ENCODE measurements at regions not wholly inside any gene's neighbourhood (a gene's known extent, or its start where the extent isn't known, plus 50 kb on each side); places are given as distances from the start of the nearest gene placed in this dataset.
"Not testable (repeated sequence)": the region's sequence is repeated elsewhere in the genome, so short reads cannot be mapped to it uniquely, and the experiment has no call there.

- no peak for DNase-seq (ENCODE audit: low read depth in 2 of 2)
These were observed 57.9 kb downstream of the GPR101 start for GRCh38 chrX:136975684-136976470.

GRCh38 chrX:136967966-136968365 is 65.8 kb downstream of the GPR101 start:
- no peak for DNase-seq (ENCODE audit: low read depth in 2 of 2)

DNA sequence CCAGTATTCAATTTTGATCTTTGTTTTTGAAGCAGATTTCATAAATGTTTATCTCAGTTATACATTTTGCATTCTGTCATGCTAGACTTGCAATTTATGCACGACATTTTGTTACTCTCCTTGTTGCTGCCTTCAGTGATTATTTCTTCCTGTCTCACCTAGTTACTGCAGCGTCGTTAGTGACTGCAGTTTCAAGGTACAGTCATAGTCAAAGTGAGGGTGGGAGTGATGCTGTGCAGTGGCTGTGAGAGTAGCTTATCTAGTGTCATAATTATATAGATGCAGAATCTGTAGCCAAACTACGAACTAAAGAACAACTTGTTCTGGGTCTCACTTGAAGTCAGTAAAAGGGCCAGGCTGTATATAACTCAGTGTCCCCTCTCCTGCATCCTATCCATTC is 69.8 kb downstream of the GPR101 start:
- no peak for DNase-seq (ENCODE audit: low read depth in 2 of 2)

DNA sequence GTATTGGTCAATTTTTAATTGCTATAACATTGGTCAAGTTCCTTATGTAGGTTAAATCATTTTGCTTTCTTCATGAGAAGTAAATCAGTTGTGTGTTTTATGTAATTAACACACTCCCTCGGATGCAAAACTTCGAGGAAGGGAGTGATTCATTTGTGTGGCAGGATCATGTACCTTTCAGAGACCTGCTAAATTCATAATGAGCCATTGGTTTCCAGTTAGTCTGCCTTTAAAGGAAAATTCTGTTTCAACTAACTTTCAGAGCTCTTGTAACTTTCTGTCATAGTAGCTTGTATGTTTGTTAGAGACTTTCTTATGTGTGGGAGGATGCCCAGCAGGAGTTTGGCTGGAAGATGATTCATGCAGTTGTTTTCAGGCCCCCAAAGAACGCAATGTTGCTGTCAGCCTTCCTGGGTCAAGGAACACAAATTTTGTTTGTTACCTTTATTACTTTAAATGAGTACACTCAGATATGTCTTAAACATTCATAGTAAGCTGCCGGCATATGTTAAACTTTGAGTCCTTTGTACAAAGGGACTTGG is 72.1 kb downstream of the GPR101 start:
- DNase-seq (ENCODE audit: low read depth in 2 of 2) = no peak

DNA sequence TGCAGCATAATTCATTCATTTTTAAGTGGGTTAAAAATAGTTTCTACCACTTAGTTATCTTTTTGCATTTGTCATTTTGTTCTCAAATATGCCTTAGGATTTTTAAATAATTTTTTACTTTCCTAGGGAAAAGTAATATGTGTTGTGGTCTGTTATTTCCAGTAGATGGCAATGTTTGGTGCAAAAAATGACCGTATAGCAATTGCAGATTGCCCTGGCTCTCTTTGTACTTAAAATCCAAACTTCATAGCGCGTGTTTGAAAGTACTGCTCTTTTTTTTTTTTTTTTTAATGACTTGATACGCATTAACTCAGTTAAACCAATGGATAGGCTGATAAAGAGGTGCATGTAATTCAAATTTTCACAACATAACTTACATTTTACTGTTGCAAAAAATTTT is 74.4 kb upstream of the RBMX start:
- DNase-seq (ENCODE audit: low read depth in 2 of 2) = no peak

DNA sequence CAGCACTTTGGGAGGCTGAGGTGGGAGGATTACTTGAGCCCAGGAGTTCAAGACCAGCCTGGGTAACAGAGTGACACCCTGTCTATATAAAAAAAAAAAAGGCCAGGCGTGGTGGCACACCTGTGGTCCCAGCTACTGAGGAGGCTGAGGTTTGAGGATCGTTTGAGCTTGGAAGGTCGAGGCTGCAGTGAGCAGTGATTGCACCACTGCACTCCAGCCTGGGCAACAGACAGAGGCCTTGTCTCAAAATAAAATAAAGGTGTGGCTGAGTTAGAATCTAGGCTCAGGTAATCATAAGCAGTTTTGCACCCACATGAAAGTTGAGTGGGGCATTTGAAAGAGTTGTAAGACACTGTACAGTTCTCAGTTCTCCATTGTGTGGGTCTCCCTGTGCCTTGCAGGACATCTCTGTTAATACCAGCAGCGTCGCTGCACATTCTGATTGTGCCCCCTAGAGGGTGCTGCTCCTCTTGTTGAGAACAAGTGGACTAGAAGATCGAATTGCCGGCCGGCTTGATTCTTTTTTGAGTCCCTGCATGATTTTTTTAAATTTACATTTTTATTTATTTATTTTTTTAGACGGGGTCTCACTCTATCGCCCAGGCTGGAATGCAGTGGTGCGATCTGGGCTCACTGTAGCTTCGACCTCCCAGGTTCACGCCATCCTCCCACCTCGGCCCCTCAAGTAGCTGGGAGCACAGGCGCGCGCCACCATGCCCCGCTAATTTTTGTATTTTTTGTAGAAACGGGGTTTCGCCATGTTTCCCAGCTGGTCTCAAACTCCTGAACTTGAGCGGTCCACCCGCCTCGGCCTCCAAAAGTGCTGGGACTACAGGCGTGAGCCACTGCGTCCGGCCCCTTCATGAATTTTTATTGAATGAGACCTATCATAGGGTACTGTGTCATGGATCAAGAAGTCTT is 73.6 kb upstream of the RBMX start:
- peak; percentile 16 to 25 for DNase-seq (ENCODE audit: low read depth in 2 of 2)

DNA sequence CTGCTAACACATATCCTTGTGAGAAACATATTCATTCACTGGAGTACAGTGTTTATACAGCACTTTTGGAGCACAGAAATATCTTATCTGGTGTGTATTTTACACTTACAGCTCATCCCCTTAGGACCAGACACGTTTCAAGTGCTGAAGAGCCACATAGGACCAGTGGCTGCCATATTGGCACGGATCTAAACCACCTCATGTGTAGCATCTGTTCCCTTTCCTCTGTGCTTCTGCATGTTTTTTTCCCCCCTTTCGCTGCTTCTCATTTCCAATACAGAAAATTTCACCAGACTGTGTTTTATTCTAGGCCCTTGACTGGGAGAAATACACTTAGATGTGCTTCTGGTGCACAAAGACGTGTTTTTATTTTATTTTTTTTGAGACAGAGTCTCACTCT is 69.7 kb upstream of the RBMX start:
- no peak for DNase-seq (ENCODE audit: low read depth in 2 of 2)

DNA sequence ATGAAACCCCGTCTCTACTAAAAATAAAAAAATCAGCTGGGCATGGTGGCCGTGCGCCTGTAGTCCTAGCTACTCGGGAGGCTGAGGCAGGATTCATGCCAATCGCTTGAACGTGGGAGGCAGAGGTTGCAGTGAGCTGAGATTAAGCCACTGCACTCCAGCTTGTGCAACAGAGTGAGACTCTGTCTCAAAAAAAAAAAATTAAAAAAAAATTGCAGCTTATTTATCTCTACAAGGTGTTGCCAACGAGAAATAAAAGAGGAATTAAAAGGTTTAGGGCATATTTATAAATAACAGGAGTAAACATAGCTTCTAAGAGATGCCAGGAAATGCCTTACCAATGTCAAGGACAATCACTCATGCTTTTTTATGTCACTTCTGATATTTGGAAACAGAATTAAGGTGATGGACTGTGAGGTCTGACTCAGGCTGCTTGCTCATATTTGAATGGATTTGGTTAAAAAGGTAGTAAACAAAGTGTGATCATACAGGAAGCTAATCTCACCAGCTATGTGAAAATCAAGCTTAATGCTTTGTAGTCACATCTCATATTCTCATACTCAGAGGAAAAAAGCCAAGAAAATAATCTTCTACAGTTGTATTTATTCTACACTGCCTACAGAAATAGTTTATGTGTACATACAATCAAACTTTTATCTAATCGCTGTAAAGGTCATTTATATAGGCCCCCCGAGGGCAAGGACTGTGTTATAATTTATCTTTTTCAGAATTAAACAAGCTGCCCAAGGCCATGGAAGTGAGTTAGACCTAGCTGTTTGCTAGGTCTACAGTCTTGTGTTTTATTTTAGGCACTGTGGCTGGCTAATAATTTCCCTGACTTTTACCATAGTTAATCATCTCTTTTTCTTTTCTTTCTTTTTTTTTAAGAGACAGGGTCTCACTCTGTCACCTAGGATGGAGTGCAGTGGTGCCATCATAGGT is 61.1 kb upstream of the RBMX start:
- DNase-seq (ENCODE audit: low read depth in 2 of 2) = no peak

DNA sequence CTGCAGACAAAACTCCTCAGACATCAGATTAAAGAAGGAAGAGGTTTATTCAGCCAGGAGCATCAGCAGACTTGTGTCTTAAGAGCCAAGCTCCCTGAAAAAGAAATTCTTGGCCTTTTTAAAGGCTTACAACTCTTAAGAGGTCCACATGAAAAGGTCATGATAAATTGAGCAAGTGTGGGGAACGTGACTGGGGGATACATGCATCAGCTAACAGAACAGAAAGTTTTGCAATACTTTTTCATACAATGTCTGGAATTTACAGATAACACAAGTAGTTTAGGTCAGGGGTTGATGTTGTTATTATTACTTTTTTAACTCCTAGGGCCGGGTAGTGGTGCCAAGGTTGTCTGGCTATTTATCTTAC is 55.6 kb upstream of the RBMX start:
- no peak for DNase-seq (ENCODE audit: low read depth in 2 of 2)

DNA sequence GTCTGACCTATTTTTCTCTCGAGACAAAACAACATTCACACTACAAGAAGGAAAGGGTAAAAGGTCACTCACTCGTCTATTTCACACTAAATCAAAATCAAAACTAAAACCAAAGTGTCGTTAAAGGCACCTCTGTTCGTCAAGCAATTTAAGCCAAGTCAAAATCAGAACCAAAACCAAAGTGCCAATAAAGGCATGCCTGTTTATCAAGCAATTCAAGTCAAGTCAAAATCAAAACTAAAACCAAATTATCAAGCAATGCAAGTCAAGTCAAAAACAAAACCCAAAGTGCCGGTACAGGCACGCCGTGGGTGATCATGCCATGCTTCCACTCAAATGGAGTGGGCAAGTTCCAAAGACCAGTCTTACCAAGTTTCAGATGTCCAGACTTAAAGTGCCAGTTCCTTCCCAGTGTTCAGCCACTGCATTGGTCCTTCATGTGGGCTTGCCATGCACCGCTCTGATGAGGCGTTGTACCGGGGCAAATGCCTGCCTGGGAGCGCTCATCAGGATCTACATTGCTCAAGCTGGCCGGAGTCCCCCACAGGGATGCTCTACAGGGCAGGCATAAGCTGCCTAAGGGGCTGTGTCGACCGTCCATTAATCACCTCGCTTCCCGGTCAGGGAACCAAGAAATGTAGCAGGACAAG is 55.1 kb upstream of the RBMX start:
- not testable (repeated sequence) for DNase-seq (ENCODE audit: low read depth in 2 of 2)

DNA sequence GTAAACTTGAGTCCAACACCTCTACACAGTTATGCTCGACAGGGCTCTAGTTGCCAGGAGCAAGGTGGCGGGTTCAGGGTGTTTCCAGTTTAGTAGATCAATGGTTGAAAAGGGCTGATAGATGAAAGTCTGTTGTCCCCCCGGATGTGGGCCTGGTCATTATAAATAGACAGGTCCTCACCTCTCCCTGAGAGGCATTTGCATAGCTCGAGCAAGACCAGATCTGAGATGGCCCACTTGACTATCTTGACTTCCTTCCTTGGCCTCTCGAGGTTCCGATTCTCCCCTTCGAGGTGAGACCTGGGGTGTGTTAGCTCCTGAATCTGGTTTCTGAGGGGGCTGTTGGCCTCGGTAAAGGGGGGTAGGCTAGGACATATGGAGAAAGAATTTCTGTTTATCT is 54.1 kb upstream of the RBMX start:
- DNase-seq (ENCODE audit: low read depth in 2 of 2) = not testable (repeated sequence)

GRCh38 chrX:136933611-136934145 is 53.2 kb upstream of the RBMX start:
- DNase-seq (ENCODE audit: low read depth in 2 of 2) = no peak

DNA sequence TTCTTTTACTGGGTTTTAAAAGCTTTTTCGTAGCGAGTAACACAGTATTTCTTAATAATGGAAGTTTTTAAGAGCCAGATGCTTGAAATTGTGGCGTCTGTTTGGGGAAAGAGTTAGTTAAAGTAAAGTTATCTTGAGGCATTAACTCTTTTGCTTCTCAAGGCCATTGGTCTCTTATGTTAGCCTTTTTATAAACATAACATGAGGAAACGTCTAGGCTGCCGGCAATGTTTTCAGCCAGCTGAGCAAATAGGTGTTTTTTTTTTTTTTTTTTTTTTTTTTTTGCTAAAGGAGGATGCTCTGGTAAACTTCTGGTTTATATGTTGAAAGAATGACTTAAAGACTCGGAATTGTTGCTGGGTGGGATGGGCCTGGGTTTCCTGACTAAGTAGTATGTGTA is 51.1 kb upstream of the RBMX start:
- DNase-seq (ENCODE audit: low read depth in 2 of 2) = no peak

Data from stimulated activated CD8-positive, alpha-beta memory T cell treated with anti-CD3 and anti-CD28 coated beads, Interleukin-7, amount 100 ng/mL, for 4 hours (primary cell).